ENCODE measurements at regions not wholly inside any gene's neighbourhood (a gene's known extent, or its start where the extent isn't known, plus 50 kb on each side); places are given as distances from the start of the nearest gene placed in this dataset.

- no peak for DNase-seq (ENCODE audit: low read depth, low spot score)
- no peaks in the 10 kb centered on the region for H3K27me3 ChIP-seq (ENCODE audit: control insufficient read depth, insufficient read depth, low read length)
- POLR2A ChIA-PET: no interaction called here
- CTCF ChIA-PET: no interaction called here
- H3K9me3 ChIP-seq (ENCODE audit: control insufficient read depth, insufficient read depth, low read length): no peaks in the 10 kb centered on the region
- TF ChIP-seq CTCF (IDR thresholded peaks at IDR 0.05; ENCODE audit: low read depth, low read length): no peak
- no peak overlapping the region for H3K27ac ChIP-seq (ENCODE audit: low read depth, low read length)
- H3K4me3 ChIP-seq (ENCODE audit: low read depth, low read length): no peak overlapping the region
Measured at GRCh38 chr12:4201333-4202100, 72.0 kb upstream of the CCND2 start.

GRCh38 chr12:4197922-4198763, 75.4 kb upstream of the CCND2 start:
- Histone ChIP-seq H3K27ac (ENCODE audit: low read depth, low read length) (no peak overlapping the region), H3K9me3 (ENCODE audit: control insufficient read depth, insufficient read depth, low read length) (no peaks in the 10 kb centered on the region), H3K4me3 (ENCODE audit: low read depth, low read length) (no peak overlapping the region), H3K27me3 (ENCODE audit: control insufficient read depth, insufficient read depth, low read length) (no peaks in the 10 kb centered on the region)
- DNase-seq (ENCODE audit: low read depth, low spot score): no peak
- ChIA-PET POLR2A (no interaction called here), CTCF (interaction anchor here (1.1 kb wide), 1 partner anchor 79 kb away, joined by 3 read pairs; no protein-coding TSS in a partner anchor)
- TF ChIP-seq CTCF (IDR thresholded peaks at IDR 0.05; ENCODE audit: low read depth, low read length): no peak

GRCh38 chr12:4196805-4197420, 76.6 kb upstream of the CCND2 start:
- H3K27me3 ChIP-seq (ENCODE audit: control insufficient read depth, insufficient read depth, low read length): no peaks in the 10 kb centered on the region
- CTCF ChIA-PET: no interaction called here
- no peak for DNase-seq (ENCODE audit: low read depth, low spot score)
- POLR2A ChIA-PET: no interaction called here
- TF ChIP-seq CTCF (IDR thresholded peaks at IDR 0.05; ENCODE audit: low read depth, low read length): no peak
- H3K27ac ChIP-seq (ENCODE audit: low read depth, low read length): no peak overlapping the region
- no peaks in the 10 kb centered on the region for H3K9me3 ChIP-seq (ENCODE audit: control insufficient read depth, insufficient read depth, low read length)
- H3K4me3 ChIP-seq (ENCODE audit: low read depth, low read length): no peak overlapping the region

- H3K9me3 ChIP-seq (ENCODE audit: control insufficient read depth, insufficient read depth, low read length): no peaks in the 10 kb centered on the region
- ChIA-PET CTCF (no interaction called here), POLR2A (no interaction called here)
- no peak overlapping the region for H3K4me3 ChIP-seq (ENCODE audit: low read depth, low read length)
- no peaks in the 10 kb centered on the region for H3K27me3 ChIP-seq (ENCODE audit: control insufficient read depth, insufficient read depth, low read length)
- DNase-seq (ENCODE audit: low read depth, low spot score): no peak
- TF ChIP-seq CTCF (IDR thresholded peaks at IDR 0.05; ENCODE audit: low read depth, low read length): no peak
- H3K27ac ChIP-seq (ENCODE audit: low read depth, low read length): no peak overlapping the region
Measured at GRCh38 chr12:4194668-4195067, 78.9 kb upstream of the CCND2 start.

GRCh38 chr12:4193821-4194220, 79.7 kb upstream of the CCND2 start:
- Histone ChIP-seq H3K9me3 (ENCODE audit: control insufficient read depth, insufficient read depth, low read length) (no peaks in the 10 kb centered on the region), H3K27ac (ENCODE audit: low read depth, low read length) (no peak overlapping the region), H3K4me3 (ENCODE audit: low read depth, low read length) (no peak overlapping the region), H3K27me3 (ENCODE audit: control insufficient read depth, insufficient read depth, low read length) (no peaks in the 10 kb centered on the region)
- ChIA-PET CTCF (no interaction called here), POLR2A (no interaction called here)
- TF ChIP-seq CTCF (IDR thresholded peaks at IDR 0.05; ENCODE audit: low read depth, low read length): no peak
- DNase-seq (ENCODE audit: low read depth, low spot score): no peak

All from AG04450 (cell line).